GM12875 (cell line): ENCODE measurements at regions not wholly inside any gene's neighbourhood (a gene's known extent, or its start where the extent isn't known, plus 50 kb on each side); places are given as distances from the start of the nearest gene placed in this dataset.

Source experiments
- H3K4me3 ChIP-seq: one replicate; pipeline ENCODE4 v1.5.1; 2011; ENCODE audit warnings: low read depth, low read length, control low read depth
- CTCF ChIP-seq: IDR thresholded peaks from 2 replicates; pipeline ENCODE4 v1.5.1; 2011; ENCODE audit warnings: low read depth, mild to moderate bottlenecking, control low read depth, inconsistent platforms, low read length, moderate library complexity, borderline replicate concordance; ENCODE audit not compliant: insufficient read depth

DNA sequence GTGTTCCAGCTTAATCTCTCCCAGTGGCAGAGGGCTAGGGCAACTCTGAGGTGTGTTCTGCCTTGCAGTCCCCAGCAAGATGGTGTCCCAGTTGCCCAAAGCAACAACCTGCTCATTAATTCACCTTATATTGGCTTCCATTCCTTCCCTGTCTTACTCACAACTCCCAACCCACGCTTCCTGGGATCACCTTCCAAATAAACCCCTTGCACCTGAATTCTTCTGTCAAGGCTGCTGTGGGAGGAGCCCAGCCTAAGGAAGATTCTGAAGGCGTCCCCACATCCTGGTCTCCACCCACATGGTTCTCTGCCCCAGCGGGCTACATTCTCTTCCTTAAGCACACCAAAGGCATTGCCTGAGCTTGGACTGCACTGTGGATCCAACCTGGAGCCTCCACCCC lies 116.6 kb upstream of the MAFB start:
- no peak overlapping the region for H3K4me3 ChIP-seq
- TF ChIP-seq CTCF = no peak

DNA sequence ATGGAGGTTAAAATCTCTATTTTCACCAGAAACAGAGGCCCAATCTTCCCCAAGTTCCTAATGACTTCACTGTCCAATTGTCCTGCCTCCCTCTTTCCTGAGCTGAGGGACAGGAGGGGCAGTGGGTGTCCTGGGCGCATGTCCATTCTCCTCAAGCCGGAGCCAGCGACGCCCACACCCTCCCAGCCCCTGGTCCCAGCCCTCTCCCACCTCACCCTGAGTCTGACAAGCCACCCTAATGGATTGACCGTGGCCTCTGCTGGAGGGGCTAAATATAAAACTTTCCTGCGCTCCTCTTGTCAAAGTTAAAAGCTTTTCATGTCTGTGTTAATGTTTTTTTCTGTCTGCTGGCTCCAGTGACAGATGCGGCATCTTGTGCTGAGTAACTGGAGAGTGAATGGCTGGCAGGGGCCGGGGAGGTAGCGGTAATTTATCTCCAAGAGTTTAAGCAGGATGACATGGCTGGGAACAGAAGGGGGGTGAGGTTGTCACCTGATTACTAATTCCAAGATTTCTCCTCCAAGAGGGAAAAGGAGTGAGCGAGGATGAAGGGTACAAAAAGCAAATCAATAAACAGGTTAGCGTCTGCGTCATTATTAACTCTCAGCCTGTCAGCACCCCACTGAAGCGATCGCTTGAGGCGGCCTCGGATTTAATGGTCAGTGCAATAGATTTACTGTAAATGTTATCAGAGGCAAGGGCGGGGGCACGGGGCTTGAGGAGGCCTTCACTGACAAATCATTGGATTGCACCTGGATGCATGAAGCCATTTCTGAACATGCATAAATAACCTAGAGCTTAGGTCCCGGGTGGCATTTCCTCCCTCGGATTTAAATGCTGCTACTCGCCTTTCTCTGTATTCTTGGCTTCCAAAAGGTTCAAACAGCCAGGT lies 118.1 kb upstream of the MAFB start:
- no peak overlapping the region for H3K4me3 ChIP-seq
- no peak for TF ChIP-seq CTCF

GRCh38 chr20:40807821-40808170 lies 118.8 kb upstream of the MAFB start:
- no peak for TF ChIP-seq CTCF
- no peak overlapping the region for H3K4me3 ChIP-seq

GRCh38 chr20:40808936-40809335 lies 119.9 kb upstream of the MAFB start:
- H3K4me3 ChIP-seq = no peak overlapping the region
- no peak for TF ChIP-seq CTCF

DNA sequence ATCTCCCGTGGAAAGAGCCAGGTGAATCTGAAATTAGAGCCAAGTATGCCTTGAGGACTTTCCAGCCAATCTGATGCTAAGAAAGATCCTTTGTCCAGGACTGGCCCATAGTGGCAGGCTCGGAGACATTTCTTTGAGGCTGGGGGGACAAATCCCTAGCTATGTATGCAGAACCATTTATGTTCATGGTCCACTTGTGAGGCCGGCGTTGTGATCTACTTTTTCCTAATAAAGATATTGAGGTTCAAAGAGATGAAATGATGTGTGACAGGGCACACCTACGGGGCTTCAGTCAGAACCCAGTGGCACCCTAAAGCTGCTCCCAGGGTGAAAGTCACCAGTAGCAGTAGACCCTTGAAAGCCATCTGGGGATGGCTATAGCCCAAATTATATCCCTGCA lies 120.3 kb upstream of the MAFB start:
- TF ChIP-seq CTCF = no peak
- no peak overlapping the region for H3K4me3 ChIP-seq

- no peak overlapping the region for H3K4me3 ChIP-seq
- TF ChIP-seq CTCF = no peak
Observed at GRCh38 chr20:40810332-40811000, 121.4 kb upstream of the MAFB start.

GRCh38 chr20:40811004-40811403 lies 122.0 kb upstream of the MAFB start:
- no peak for TF ChIP-seq CTCF
- H3K4me3 ChIP-seq = no peak overlapping the region
